GM12891 (cell line): ENCODE measurements at regions not wholly inside any gene's neighbourhood (a gene's known extent, or its start where the extent isn't known, plus 50 kb on each side); places are given as distances from the start of the nearest gene placed in this dataset.

Source experiments
- PAX5 ChIP-seq: IDR thresholded peaks from 2 replicates; pipeline ENCODE4 v1.6.1; 2011; ENCODE audit warnings: low read length, moderate library complexity, mild to moderate bottlenecking; ENCODE audit not compliant: insufficient read depth, severe bottlenecking
- POLR2A ChIP-seq: IDR thresholded peaks from 2 replicates; pipeline ENCODE4 v1.6.1; 2011; ENCODE audit warnings: low read depth, low read length, control low read depth
- POLR2AphosphoS5 ChIP-seq: IDR thresholded peaks from 2 replicates; pipeline ENCODE4 v1.6.1; 2011; ENCODE audit warnings: low read depth, low read length, control low read depth
- POU2F2 ChIP-seq: IDR thresholded peaks from 2 replicates; pipeline ENCODE4 v1.6.1; 2011; ENCODE audit warnings: low read depth, mild to moderate bottlenecking, control low read depth, low read length, moderate library complexity
- SPI1 ChIP-seq: IDR thresholded peaks from 2 replicates; pipeline ENCODE4 v1.6.1; 2011; ENCODE audit warnings: low read depth, low read length, control low read depth
- TAF1 ChIP-seq: IDR thresholded peaks from 2 replicates; pipeline ENCODE4 v1.6.1; 2011; ENCODE audit warnings: low read depth, low read length, control low read depth

DNA sequence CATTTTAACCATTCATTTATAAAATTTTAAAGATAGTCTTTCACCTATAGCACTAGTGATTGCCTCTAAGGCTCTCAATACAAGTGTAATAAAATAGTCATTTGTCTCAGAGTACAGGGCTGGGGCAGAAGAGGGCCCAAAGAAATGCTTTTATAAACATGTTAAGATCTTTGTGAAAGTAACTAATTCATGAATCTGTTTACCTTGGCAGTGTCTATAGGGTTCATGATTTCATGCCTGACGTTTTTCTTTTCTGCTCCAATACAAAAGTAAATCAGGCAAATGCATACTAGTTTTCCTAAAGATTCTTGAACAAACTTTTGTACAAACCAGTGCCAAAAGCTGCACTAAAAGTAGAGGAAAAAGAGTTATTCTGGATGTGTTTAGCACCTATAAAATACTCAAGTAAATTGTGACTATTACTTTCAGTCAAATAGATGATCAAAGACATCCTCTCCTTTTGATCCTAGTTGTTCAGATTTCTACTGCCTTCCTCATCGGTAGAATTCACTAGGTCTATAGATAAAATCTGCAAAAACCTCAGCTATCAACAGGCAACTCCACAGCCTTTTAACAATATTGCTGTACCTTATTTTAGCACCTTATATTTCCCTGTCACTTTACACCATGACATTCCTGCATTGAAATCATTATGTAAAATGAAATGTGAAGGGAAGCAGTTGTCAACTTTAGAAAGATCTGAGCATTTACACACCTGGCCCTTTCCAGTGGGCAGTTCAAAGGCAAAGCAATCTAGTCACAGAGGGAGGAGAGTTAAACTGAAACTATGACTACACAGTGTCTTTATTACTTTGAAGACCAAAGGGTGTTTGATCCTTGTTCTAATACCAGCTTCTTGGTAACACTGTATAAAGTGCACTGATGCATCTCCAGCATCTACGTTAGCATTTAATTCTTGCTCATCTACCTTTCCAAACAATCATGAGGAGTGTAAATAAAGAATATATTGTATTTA, 100.0 kb upstream of the MED13 start:
- no peak for TF ChIP-seq POLR2A
- no peak for TF ChIP-seq SPI1
- no peak for TF ChIP-seq POLR2AphosphoS5
- TF ChIP-seq TAF1, result no peak
- TF ChIP-seq POU2F2, result no peak
- TF ChIP-seq PAX5, result no peak
